ENCODE measurements at regions not wholly inside any gene's neighbourhood (a gene's known extent, or its start where the extent isn't known, plus 50 kb on each side); places are given as distances from the start of the nearest gene placed in this dataset.
"Not testable (repeated sequence)": the region's sequence is repeated elsewhere in the genome, so short reads cannot be mapped to it uniquely, and the experiment has no call there.

DNA sequence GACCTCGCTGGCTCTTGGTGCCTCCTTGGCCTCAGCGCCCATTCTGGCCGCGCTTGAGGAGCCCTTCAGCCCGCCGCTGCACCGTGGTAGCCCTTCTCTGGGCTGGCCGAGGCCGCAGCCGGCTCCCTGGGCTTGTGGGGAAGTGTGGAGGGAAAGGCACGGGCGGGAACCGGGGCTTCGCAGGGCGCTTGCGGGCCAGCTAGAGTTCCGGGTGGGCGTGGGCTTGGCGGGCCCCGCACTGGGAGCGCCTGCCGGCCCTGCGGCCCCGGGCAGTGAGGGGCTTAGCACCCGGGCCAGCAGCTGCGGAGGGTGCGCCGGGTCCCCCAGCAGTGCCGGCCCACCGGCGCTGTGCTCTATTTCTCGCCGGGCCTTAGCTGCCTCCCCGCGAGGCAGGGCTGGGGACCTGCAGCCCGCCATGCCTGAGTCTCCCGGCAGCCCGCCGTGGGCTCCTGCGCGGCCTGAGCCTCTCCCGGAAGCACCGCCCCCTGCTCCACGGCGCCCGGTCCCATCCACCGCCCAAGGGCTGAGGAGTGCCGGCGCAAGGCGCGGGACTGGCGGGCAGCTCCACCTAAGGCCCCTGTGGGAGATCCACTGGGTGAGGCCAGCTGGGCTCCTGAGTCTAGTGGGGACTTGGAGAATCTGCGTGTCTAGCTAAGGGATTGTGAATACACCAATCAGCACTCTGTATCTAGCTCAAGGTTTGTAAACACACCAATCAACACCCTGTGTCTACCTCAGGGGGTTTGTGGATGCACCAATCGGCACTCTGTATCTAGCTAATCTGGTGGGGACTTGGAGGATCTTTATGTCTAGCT, 141.1 kb downstream of the SLCO4C1 start:
- DNase-seq (ENCODE audit: low read depth) = peak; percentile 30

DNA sequence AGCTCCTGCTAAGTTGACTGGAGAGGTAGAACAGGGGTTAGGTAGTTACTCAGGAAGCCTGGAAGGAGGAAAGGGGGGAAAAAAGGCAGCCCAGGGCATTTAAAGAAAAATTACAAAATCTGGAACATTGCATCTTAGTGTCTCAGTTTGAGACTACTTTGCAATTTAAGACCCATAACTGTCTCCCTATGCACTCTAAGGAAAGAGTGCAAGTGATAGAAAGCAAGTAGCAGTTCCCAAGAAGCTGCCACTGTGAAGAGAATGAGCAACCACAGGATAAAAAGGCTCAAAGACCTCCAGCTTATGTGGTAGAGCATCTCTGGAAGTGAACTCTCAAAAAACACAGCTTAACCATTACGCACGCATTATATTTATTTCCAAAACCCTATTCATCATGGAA, 141.8 kb downstream of the SLCO4C1 start:
- no peak for DNase-seq (ENCODE audit: low read depth)

DNA sequence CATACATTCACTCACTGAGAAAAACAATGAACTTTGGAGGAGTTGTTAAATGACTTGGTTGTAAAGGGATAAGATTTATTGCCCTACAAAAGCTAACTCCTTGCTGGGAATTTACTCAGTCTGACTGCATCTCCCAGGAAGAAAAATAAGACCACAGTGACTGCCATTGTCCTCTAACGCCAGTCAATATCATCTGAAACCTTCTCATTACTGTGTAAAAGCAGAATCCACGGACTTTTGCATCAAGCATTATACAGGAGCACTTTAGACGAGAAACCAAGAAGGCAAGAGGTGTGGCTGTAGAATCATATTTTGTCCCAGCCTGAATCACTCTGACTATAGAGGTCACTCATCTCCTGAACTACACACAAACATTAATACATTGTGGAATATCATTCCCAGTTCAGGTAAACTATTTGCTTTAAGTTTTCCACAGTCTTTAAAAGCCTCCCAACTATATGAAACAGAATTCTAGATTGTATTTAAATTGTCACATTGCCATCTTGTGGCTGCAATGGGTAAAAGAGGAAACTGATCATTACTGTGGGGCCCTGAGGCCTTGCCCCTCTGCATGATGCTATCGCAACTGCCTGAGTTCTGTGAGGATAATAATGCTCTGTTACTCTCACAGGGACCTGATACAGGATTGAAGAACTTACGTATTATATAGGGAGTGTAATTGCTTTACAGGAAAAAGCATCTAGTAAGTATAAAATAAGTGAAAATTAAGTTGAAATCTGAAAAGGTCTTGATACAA, 142.9 kb downstream of the SLCO4C1 start:
- peak; percentile 34 for DNase-seq (ENCODE audit: low read depth)

DNA sequence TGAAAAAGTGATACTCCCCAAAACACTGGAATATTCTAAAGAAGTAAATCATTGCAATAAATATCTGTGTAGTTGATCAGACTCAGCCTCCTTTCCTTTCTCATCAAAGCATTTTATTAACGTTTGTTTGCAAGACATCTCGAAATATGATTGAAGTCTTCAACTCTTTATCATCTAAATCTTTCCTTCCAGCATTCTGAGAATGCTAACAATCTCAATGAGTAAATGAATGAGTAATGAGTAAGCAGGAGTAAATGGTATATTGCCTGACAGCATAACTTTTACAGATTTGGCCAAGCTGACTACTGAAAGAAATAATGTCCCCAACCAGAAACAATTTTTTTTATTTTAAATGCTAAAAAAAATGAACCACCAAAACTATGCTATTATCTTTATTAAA, 157.1 kb downstream of the SLCO4C1 start:
- DNase-seq (ENCODE audit: low read depth) = peak; percentile 24

DNA sequence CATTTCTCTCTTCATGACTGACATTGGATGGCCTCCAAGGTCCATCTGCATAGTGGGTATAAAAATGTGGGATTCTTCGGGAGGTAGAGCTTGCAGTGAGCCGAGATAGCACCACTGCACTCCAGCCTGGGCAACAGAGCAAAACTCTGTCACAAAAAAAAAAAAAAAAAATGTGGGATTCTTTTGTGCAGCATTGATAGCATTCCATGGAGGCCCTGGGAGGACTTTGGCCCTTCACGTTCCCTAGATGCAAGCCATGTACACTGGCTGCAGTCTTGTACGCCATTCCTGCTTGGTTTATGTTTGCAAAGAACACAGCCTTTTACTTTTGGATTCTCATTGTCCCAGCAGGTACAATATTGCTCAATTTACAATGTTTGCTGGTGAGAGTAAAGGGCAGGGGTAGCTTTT, 157.8 kb downstream of the SLCO4C1 start:
- DNase-seq (ENCODE audit: low read depth) = no peak

DNA sequence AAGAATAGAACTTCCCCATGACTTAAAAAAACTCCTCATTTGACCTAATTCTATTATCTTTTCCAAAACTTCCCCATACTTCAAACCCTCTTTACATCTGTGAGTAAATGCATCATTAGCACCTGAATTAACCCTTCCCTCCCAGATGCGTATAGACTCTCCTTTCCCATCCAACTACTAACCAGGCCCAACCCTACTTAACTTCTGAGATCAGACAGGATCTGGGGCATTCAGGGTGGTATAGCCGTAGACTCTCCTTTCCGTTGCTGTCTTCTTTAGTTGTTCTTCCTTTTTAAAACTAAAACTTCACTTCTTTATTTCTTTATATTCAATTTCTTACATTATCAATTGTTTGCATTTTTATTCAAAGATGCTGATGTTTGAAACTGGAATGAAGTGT, 165.2 kb downstream of the SLCO4C1 start:
- DNase-seq (ENCODE audit: low read depth) = no peak

DNA sequence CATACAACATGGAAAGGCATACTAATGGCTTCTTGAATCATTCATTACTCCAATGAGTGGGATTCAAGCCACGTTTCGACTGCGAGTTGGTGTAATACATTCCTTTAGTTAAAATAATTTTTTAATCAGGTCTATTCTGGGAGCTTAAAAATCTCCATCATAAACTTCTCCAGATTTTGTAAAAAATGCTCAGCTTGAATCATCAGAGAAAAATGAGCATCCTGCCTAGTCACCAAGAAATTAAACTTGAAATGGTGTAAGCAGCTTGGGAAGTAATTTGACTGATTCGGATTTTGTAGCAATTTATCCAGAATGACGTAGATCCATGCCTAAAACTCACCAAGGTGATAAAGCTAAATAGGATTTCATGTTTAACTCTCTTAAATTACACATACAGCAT, 165.7 kb downstream of the SLCO4C1 start:
- no peak for DNase-seq (ENCODE audit: low read depth)

DNA sequence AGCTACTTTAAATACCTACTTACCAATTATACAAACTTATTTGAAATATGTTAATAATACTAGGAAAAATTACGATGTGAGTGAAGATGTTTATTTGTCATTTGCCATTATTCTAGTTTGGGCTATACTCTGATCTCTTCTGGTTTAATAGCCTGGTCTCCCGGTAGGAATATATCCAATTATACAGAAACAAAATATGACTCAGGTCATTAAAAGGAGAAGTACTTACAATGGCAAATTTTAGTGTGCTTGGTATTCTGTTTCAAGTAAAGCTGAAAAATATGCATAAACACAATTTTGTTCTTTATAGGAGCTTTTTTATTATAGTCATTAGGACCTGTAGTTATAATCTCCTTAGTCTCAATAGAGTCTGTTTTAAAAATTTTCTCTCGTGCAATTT, 176.8 kb downstream of the SLCO4C1 start:
- DNase-seq (ENCODE audit: low read depth) = no peak

DNA sequence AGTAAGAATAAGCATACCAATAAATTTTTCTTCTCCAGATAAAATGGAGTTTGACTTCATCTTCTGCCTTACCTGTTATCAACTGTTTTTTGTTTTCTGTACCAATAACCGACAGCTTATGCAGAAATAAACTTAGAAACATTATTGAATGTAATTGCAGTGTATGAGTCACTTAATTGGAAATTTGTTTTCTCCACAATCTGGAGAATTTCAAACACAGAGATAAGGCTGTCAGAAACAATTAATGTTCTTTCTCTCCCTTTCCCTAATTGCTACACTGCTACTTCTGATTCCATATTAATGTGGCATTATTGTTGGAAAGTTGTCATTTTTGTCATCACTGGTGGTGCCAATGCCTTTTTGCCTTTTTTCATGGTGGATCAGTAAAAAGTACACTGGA, 180.3 kb downstream of the SLCO4C1 start:
- DNase-seq (ENCODE audit: low read depth) = no peak

DNA sequence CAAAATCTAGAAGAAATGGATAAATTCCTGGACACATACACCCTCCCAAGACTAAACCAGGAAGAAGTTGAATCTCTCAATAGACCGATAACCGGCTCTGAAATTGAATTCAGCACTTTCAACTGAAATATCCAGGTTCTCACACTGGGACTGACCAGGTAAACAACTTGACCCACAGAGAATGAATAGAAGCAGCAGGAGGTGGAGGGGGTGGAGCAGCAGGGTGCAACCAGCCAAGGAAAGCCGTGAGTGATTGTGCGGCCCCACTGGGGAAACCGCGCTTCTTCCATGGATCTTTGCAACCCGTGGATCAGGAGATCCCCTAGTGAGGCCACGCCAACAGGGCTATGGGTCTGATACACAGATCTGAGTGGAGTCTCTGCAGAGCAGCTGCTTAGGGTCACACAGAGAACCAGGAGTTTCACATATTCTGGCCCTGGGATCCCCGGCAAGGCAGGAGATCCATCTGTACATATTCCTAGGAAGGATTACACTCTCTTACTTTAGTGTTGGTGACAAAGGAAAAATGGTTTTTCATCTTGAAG, 181.5 kb downstream of the SLCO4C1 start:
- no peak for DNase-seq (ENCODE audit: low read depth)

DNA sequence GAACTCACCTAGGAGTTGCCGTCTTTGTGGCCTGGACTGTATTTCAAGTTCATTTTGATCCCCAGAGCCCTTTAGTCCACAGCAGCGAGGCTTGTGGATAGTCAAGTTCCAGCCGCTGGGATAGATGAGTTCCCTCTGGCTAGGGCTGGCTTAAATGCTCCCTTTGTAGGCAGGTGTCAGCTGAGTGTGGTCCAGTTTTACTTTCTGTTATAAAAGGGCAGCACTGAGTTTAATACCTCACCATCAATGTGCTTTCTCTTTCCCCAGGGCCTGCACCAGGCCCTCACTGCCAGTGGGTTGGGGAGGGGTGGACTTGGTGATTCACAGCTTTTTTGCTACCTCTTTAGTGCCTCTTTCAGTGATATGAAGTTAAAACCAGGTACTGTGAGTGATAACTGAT, 188.2 kb downstream of the SLCO4C1 start:
- DNase-seq (ENCODE audit: low read depth) = no peak

DNA sequence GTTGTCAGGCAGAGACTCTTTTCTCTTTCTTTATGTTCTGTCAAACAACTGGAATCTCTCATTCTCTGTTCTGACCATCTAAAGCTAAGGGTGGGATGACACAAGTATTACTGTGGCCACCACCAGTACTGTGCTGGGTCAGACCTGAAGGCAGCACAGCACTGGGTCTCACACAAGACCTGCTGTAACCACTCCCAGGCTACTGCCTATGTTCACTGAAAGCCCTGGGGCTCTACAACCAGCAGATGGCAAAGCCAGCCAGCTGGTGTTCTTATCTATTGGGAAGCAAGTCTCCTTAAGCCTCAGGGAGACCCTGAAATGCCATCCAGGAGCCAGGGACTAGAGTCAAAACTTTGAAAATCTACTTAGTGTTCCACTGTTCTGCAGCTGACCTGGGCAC, 189.5 kb downstream of the SLCO4C1 start:
- no peak for DNase-seq (ENCODE audit: low read depth)

DNA sequence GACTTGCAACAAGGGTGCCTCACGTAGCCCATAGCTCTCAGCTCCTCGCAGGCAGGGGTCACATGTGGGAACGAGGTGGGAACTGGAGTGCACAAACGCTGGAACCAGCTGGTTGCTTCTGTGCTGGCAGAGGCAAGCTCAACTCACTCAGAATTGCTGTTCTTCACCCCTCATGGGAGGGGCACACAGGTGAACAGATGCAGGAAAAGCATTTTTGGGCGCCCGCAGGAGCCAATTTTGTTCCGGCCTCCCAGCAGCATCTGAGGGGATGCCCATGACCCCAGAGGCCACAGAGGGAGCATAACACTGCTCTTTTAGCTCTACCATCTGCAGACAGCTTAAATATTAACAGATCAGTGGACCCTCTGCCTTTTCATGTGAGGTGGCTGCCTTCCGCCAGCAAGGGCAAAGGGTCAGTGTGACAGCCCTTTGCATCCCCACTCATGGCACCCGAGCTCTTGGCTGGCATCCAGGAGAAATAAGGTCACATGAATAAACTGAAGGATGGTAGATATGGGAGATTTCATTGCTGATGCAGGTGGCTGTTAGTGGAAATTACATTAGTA, 196.2 kb downstream of the SLCO4C1 start:
- no peak for DNase-seq (ENCODE audit: low read depth)

DNA sequence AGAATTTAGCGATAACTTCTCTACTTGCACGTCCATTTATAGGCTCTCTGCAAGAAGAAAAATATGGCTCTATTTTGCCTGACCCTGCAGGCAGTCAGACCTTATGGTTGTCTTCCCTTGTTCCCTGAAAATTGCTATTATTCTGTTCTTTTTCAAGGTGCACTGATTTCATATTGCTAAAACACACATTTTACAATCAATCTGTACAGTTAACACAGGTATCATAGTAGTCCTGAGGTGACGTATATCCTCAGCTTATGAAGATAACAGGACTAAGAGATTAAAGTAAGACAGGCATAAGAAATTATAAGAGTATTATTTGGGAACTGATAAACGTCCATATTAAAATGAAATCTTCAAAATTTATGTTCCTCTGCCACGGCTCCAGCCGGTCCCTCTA, 197.0 kb downstream of the SLCO4C1 start:
- not testable (repeated sequence) for DNase-seq (ENCODE audit: low read depth)

DNA sequence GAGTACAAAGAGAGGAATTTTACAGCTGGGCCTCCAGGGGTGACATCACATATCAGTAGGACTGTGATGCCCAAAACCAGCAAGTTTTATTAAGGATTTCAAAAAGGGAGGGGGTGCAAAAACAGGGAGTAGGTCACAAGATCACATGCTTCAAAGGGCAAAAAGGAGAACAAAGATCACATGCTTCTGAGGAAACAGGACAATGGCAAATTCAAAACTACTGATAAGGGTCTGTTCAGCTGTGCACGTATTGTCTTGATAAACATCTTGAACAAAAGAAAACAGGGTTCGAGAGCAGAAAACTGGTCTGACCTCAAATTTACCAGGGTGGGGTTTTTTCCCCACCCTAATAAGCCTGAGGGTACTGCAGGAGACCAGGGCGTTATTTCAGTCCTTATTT, 197.5 kb downstream of the SLCO4C1 start:
- not testable (repeated sequence) for DNase-seq (ENCODE audit: low read depth)

DNA sequence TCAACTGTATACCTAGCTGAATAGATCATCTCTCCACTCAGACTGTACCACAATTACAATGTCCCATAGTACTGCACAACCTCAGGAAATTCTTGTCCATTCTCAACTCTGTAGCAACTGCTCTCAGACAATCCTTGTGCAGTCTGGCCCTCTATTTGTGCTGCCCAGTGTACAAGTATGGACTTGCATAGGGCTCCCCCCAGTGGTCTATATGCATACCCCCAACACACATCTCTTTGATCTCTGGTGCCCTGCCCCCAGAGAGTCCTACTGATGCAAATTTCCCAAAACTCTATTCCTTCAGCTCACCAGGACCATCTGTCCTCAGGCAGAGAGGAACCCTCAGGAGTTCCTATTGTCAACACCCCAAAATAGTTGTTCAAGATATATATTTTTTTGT, 205.3 kb downstream of the SLCO4C1 start:
- peak; percentile 34 for DNase-seq (ENCODE audit: low read depth)

DNA sequence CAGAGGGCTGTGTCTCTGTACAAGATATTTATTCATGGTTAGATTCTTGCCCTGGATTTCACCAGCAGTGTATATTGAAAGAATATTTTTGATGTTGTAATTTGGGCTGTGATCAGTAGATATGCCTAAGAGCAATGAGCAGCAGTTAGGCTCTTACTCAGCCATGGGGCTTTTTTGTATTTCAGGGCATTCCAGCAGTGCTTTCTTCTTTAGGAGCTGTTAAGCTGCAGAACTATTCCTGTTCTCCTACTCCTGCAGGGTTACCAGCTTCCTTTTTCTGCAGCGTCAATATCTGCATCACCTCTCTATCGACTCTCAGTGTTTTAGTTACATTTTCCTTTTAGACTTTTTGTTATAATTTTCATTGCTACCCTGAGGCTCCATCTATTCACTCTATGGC, 206.2 kb downstream of the SLCO4C1 start:
- no peak for DNase-seq (ENCODE audit: low read depth)

DNA sequence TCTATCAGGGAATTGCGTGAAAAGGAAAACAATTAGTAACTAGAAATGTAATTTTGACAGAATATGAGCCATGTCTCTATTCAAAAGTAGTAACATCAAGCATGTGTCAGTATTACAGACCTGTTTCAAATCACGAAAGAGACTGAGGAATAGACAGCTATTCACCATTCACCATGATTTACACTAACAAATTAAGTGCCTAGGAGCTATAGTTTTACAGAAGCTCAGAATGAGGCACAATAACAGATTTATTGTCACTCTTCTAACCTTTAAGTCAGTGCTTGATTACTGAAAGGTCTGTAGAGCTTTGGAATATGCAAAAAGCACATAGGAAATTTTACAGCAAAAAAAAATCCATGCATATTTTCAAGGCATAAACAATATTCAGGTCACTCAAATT, 208.2 kb downstream of the SLCO4C1 start:
- DNase-seq (ENCODE audit: low read depth) = no peak

DNA sequence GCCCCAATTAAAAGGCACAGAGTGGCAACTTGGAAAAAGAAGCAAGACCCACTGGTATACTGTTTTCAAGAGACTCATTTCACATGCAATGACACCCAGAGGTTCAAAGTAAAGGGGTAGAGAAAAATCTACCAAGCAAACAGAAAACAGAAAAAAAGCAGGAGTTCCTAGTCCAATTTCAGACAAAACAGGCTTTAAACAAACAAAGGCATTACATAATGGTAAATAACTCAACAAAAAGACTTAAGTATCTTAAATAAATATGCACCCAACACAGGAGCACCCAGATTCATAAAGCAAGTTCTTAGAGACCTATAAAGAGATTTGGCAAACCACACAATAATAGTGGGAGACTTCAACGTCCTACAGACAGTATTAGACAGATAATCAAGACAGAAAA, 215.8 kb downstream of the SLCO4C1 start:
- DNase-seq (ENCODE audit: low read depth) = no peak

DNA sequence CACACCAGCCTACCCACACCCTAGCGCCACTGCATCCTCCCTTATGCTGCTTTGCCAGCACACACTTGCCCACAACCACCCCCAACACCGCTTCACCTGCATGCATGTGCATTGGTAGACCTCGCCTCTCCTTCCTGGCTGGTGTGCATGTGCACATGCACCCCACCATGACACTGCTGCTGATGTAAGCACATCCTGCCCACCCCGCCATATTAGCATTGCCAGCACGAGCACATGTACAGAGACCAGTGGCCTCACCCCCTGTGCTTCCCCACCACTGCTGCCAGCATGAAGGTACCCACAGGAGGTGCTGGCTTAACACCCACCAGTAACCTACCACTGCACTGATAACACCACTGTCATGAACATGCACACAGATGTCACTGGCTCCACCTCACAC, 218.2 kb downstream of the SLCO4C1 start:
- no peak for DNase-seq (ENCODE audit: low read depth)

DNA sequence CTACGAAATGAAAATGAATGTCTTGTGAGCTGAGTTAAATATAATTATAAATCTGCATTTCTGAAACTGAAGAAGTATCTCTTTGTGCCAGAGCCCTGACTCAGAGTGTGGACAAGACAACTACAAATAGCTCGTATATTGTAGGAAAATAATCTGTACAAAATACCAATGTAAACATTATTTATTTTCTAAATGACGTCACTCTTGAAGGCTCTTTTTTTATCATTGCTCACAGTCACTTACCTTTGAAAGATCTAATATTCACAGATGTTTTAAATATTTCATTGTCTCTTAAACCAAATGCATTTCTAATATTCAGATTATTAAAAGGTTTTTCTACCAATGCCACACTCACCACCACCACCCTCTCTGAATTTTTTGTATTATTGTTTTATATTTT, 226.1 kb downstream of the SLCO4C1 start:
- no peak for DNase-seq (ENCODE audit: low read depth)

DNA sequence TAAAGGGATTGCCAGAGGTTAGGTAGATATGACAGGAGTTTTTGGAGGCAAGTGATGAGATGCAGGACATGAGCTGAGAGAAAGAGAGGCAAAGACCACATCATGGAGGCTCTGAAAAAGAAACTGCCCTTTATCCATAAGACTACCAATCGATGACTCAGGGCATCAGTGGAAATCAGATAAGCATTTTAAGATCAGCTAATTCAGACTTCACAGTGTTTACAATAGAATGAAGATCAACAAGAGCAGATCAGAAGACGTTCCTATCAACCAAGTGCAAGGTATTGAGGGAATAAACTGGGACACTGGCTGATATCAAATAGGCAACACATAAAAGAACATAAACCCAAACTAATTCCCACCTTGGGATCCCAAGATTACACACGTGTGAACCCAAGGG, 227.2 kb downstream of the SLCO4C1 start:
- no peak for DNase-seq (ENCODE audit: low read depth)

DNA sequence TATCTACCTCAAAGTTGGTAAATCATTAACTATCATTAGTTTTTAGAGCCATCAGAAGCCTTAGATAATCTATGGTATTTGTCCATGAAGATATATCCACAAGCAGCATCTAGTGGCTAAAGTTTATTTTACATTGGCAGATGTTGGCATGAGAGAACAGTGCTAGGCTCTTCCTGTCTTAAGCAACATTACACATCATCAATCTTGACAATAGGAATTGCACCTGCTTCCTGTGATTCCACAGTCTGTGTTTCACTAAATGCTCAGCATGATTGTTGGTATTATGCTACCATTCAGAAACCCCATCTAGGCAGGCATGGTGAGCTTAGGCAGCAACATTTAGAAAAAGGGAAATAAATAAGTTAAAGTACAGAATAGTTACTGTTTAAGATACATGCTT, 246.6 kb downstream of the SLCO4C1 start:
- DNase-seq (ENCODE audit: low read depth) = no peak

Data from iris pigment epithelial cell (primary cell).